Muscle of back (tissue), 3 donors: ENCODE measurements at regions not wholly inside any gene's neighbourhood (a gene's known extent, or its start where the extent isn't known, plus 50 kb on each side); places are given as distances from the start of the nearest gene placed in this dataset.

Experiments
- DNase-seq, 3 donors: peaks; one replicate each; pipeline versions ENCODE4 v3.0.0 to v3.0.0-alpha.2; 2013

DNA sequence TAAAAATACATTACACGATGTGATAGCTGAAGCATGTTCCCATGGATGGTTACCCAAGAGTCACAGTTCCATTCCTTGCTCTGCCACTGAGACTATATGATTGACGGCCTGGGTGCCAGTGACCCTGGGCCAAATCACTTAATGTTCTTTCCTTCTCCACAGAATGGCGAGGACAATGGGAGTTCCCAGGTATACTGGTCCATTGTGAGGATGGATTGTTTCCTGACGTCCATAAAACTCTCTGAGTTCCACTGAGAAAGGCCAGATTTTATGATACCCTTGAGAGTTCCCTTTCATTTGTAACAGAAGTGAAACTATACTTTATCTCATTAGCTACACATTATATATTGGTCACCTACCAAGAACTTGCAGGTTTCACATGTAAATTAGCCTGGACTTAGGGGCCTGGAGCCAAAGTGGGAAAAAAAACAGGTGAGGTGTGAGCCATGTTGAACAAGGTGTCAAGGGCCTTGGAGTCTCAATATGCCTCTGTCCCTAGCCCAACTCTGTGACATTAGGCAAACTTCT, 502.2 kb upstream of the DAB1 start:
- DNase-seq: no peak

DNA sequence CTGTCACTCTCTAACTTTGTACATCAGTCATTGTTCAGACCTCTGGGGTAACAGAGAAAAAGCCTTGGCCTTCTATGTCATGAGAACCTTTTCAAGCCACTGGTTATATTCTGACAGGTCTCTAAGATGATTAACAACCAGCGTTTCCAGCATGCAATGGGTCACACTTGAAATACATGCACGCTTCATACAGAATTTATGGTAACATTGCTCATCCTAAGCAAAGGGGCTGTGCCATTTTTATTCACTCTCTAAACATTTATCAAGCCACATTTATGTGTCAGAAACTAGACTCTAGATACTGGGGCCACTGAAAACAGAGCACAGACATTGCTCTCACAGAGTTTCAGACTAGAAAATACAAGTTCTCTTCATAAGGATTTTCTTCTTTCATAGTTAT, 501.4 kb upstream of the DAB1 start:
- DNase-seq: no peak

DNA sequence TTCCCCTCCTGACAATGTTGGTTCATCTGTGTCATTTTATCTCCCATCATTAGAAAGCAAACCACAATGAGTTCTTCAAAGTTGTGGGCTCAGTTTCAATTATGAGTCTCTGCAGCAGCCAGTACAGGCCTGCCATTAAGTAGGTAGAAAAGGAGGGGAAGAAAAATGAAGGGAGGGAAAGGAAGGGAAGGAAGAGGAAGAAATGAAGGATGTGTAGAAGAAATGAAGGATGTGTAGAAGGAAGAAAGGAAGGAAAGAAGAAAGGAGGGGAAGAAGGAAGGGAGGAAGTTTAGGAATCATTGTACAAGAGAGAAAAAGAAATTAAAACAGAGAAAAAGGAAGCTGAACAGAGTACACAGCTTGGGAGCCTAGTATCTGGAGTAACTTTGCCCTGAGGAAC, 498.3 kb upstream of the DAB1 start:
- no peak for DNase-seq

DNA sequence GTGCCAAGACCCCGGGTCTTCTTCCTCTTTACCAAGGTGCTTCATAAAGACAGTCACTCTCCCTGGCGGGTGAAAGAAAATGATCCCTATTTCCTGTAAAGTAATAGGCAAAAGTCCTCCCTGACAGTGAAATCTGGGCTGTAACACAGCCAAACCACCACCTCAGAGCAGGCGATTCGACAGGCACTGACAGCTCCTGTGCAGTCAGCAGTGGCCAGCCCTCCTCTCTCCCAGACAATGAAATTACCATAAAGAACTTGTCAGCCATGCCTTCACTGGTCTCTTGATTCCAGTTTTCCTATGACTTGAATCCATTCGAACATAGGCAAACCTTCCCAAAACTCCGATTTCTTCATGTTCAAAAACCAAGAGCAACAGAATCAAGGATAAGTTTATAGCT, 492.2 kb upstream of the DAB1 start:
- no peak for DNase-seq

DNA sequence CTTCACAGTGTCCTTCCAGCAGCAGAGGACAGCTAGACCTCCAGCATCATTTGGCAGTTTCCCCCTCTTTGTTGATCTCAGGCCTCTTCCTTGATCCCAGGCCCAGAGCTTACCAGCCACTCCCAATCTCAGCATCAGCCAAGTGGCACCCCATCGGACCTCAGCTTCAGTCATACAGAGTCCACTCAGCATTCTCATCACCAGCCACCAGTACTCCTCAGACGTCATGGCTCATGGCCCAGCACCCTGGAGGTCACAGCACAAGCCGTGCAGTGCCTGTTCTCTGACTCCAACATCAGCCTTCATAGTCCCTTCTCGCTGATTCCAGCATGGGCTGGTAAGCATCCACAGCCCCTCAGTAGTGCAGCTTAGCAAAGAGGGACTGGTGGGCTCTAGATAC, 487.6 kb upstream of the DAB1 start:
- DNase-seq: no peak

DNA sequence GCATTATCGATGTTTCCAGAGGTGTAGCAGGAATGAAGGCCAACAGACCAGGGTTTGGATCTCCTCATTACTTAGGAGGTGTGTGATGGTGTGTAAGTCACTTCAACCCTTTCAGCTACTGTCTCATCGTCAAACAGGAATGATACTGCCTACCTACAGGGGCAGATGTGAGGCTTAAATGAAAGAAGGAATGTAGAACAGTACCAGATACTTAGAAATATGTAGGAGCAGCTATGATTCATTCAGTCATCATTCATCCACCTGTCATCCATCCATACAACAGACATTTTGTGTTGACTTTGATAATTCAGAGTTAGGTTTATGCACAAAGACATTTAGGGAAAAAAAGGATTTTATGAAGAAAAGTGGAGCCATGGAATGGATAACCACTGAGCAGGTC, 486.9 kb upstream of the DAB1 start:
- DNase-seq: no peak

DNA sequence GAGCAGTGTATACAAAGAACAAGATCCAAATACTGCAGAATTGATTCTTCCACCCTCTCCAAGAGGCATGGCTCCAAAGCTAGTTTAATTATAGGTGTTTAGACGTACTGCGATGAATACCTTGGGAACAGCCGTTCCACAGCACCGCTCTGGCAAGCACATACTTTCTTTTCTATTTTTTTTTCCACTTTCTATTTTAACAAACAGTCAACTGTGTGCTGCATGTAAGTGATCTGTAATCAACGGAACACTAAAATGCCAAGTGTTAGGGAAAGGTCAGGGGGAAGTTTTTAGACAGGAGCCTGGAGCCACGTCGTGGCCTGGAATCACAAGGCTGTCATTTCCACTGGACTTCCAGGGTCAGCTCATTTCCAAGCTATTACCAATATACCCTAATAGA, 486.4 kb upstream of the DAB1 start:
- no peak for DNase-seq

DNA sequence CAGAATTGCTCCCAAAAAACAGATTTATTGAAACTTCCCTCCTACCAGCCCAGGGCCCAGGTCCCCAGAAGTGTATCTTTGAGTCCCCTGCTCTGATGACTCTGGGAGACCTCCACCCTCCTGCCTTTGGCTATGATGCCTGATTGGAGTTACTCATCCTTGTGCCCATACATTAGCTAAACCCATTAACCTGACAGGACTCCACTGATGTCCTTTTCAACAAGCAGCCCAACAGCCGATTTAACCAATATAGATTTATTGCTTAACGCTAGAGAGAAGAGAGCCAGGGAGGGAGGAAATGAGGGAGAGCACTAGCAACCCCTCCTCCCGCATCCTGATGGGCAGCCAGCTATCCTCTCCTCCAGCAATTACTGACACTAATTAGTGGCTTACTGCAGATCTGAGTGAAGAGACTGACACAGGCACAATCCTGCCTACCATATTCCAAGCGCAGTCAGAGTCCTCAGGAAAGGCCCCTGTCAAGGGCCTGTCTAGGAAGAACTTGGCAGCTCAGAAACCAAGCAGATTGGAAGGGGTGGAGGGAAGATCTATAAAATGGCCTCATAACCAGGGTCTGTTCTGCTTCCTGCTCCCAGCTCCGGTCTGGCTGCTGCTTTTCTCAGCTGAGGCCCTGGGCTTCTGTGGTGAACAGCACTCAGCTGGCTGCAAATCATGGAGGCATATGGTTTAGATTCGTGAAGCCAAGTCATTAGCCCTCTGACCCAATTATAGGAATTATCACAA, 484.5 kb upstream of the DAB1 start:
- DNase-seq: peak in 1 of 3 donors; percentile 2

DNA sequence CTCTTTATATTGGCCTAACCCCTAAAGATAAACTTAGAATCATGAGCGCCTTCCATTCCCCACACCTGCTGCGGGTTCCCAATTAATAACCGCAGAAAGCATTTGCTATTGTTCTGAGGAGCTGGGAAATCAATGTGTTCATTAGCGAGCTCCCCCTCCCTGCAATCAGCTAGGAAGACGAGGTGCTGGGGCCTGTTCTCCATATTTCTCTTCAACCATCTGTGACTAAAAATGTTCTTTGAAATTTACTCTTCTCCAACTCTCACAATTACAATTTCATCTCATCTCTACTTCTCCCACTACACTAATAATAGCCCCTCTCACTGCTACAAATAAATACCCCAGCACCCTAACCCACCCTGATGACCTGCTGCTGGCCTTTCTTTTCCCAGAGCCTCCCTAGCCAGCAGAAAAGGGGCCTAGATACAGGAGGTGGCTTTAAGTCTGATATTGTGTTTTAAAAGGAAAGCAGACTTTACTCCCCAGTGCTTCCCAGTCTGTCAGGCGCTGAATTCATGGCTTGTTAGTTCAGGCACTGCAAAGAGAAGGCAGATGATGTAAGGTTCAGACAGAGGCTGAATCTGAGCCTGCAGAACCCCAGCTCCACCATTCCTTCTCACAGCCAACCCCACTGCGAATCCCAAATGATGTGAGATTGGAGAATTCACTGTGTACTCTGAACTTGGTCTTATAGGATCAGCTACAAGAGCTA, 477.5 kb upstream of the DAB1 start:
- no peak for DNase-seq

DNA sequence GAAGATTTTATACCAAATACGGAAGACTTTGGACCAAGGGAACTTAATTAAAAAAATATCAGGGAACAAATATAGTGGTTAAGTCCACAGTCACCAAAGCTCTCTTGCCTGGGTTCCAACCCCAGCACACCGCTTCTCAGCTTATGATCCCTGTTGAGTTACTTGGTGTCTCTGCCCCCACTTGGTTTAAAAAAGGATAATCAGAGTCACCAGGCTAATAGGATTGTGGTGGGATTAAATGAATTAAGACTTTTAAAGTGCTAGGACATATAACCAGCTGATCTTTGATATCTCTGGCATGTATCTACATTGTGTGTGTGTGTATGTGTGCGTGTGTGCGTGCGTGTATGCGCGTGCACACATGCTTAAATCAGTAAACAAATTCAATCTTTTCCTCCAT, 474.7 kb upstream of the DAB1 start:
- DNase-seq: no peak

DNA sequence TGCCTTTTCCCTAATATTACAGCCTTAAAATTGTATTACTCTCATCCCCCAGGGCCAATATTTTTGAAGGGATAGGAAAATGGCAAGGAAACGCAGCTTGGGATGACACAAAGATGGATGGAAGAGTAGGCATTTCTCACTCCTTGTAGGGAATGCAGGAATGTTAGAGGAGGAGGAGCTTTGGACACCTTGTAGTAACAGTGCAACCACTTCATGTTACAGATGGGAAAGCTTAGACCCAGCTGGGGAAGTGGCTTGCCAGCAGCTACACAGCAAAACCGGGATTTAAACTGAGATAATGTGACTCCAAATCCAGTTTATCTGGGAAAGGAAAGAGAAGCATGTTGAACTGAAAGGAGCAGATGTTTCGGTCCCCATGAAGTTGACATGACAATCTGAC, 473.7 kb upstream of the DAB1 start:
- peak in 1 of 3 donors; percentile 3 for DNase-seq

DNA sequence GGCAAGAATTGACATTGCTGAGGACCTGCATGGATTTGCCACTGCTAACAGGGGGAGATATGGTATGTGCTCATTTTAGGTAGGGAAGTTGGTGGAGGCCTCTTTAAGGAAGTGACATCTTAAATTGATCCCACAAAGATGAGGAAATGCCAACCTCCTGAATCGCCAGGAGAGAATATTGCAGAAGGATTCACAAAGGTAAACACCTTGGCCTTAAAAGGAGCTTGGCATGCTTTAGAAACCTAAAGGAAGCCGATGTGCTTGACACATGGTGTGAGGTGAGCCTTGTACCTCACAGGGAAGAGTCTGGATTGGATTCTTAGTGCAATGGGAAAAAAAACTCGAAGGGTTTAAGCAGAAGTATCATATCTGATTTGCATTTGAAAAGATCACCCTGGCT, 470.5 kb upstream of the DAB1 start:
- no peak for DNase-seq

DNA sequence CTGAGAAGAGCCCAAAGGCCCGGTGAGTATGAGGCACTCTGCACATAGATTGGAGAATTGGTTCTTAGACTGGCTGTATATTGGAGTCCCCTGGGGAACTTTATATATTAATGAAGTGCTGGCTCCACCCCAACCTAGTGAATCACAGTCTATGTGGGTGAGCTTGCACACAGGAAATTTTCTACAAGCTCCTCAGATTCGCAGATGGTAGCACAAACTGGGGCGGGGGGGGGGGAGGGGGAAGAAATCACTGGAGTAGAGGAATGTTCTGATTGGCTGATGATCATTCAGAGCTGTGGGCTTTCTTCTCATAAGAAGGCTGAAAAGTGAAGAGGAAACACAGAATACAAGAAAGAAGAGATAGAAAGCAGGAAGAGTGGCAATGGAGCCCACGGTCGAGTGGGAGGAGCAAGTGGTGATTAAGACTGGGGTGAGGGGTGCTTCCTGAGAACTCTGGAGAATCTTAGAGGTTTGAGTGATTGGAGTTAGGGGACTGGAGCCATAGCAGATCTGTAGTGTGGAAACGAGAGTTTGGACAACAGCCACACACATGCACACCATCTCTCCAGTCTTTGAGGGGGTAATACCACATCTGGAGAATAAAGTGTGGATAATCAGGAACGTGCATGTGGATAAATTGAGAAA, 465.9 kb upstream of the DAB1 start:
- DNase-seq: peak in 2 of 3 donors; percentile 5 to 74

DNA sequence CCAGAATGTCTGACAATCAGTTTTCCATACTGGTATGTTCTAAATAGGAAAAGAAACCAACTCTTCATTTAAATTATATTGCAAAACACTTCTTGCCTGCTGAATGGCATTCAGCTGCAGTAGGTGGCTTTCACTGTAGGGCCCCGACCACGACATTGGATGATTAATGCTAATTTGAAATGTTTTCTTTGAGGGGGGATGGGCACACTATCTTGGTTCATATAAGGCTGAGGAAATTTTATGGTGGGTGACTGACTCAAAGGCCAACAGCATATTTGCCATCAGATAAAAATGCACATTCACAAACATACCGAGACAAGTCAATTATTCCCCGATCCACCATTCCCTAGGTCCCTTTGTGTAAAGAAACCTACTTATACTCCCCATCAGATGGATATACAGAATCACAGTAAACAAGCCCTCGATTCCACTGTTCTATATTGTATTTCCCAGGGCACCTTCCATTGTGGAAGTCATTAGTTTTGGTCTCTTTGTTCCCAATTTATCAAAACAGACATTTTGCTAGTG, 464.2 kb upstream of the DAB1 start:
- DNase-seq: peak in 1 of 3 donors; percentile 22

DNA sequence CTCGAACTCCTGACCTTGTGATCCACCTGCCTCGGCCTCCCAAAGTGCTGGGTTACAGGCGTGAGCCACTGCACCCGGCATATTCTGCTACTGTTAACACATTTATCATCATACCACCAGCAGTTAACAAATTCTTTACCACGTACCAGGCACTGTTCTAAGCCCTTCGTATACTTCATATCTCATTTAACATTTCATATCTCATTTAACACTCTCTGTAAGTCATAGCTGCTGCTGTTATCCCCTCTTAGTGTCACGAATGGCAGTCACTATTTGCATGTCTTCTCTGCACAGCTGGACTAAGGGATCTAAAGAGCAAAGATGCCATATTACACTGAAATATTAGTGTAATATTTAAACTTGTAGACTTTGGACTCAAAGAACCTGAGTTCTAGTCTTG, 462.5 kb upstream of the DAB1 start:
- DNase-seq: no peak

DNA sequence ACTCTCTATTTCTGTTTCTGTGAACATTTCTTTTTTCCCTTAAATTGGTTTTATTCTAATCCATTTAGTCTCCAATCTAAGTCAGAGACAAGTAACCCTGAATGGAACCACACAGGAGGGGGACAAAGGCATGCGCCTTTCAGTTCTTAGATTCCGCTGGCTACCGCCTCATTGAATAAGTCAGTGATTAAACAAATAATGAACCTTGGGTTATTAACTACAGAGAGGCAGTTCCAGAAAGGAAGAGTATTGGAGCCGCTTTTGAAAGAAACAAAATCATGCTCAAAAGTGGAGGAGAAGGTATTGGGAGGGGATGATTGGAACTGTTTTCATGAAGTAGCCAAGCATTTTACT, 459.8 kb upstream of the DAB1 start:
- DNase-seq: no peak

DNA sequence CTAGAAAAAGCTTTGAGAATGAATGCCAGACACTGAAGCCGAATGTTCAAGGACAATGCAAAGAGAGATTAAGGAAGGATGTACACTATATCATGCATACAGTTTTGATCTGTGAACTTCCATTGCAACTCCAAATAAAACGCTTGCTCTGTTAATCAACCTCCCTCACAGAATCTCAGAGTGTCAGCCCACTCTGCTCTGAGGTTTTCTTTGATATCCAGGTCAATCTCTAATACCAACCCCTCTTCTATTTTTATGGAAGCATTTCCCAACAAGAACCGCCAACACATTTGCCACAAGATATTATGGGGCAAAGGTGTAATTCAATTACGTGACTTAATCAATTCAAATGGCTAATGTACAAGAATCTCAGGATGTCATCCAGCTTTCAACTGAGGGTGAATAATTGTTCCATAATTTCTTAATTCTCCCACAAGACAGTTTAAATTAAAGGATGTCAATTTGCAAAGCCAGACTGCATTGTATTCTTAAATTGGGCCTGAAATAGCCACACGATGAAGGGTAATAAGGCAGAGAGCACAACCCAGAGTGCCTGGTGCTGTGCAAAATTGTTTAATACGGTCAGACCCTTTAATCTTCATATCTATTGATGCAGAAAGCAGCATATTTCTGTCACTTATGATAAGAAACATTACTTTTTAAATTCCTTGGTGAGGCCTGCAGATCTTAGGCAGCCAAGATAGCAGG, 459.2 kb upstream of the DAB1 start:
- DNase-seq: no peak

DNA sequence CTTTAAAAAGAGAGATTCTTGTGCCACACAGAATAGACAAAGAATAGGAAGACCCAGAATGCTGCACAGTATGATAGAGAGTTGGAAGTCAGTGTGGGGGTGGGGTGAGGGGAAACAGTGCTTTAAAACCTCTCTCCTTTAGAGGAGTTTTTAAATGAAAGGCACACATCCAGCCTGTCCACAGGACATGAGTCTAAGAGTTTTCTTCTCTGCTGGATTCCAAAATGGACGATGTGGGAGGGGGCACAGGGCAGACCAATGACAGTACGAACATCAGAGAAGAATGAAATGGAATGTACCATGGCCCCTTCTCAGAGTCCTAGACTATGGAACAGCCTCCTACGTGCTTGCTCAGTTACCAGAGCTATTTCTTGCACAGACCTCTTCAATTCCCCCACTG, 458.2 kb upstream of the DAB1 start:
- no peak for DNase-seq

DNA sequence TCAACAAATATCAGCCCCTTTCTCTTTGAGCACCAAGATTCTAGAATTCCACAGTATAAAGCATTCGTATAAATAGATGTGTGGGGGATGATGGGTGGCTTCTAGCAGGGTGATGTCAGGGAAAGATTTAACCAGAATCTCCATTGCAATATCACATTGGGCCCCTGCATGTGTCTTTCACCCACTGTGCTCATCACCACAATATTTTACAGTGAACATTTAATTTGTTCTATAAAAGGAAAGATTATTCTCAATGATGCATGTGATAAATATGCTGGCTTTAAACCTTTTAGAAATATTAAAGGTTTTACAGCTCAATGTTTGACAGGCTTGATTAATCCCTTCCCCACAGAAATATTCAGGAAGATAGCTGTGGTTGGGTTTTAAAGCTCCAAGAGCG, 457.8 kb upstream of the DAB1 start:
- peak in 1 of 3 donors; percentile 31 for DNase-seq

DNA sequence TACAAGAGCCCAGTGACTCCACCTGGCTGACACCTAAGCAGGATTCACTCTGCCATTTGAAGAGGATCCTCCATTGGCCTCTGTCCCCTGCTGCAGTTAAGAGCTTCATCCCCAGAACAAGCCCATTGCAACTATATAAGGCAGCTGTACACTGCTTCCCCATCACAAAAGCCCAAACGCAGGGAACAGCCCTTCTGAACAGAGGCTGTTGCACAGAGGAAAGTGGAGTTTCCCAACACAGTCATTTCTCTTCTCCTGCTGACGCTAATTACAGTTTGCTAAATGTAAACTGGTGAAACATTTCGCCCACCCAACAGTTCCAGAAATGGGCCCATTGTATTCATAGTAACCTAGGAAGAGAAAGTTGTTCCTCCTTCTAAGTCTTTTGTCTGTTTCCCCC, 455.8 kb upstream of the DAB1 start:
- DNase-seq: no peak

DNA sequence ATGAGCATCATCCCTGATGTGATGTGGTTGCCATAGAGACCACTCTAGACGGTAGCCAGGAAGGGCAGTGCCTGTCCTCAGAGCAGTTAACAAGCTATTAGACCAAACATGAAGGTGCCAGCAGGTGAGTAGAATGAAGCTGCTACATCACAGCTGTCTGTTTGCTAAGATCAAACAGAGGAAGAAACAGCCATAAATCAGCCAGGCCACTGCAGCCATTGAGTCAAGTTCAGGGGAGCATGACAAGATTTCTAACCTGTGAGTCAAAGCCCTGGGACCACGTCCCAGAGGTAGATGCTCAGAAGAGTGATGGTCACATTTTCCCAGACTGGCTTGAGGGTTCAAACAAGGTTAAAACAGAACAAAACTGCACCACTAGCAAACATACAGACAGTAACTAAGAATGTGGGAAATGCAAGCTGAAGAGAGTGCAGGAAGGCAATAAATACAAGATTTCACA, 450.6 kb upstream of the DAB1 start:
- DNase-seq: no peak

DNA sequence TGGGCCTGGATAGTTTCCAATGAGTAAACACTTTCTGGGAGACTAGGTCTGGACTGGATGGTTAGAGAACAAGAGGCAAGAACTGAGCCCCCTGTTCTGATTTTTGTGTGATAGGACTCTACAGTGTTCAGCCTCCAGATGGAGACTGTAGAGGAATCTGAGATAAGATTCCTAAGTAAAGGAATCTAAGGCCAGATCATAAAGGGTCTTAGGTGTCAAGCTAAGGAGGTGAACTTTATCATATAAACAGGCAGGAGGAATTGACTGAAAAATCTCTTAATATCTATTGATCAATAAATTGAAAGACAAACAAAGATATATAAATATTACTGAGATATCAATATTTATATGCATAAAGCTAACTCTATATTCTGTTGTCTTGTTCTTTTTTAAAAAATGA, 449.1 kb upstream of the DAB1 start:
- DNase-seq: no peak
